Lower lobe of right lung (tissue), 2 donors: ENCODE measurements at regions not wholly inside any gene's neighbourhood (a gene's known extent, or its start where the extent isn't known, plus 50 kb on each side); places are given as distances from the start of the nearest gene placed in this dataset.

Experiments used
- ATAC-seq, 2 donors: fragments of 200-7000 bp; cut with Tn5 transposase; one replicate each; pipeline ENCODE4 v1.9.1; 2020 to 2022; ENCODE audit warnings: mild to moderate bottlenecking in 2 of 2, moderate library complexity in 2 of 2
- DNase-seq: peaks from one replicate; pipeline ENCODE4 v3.0.0-alpha.2; 2020
- H3K27ac ChIP-seq: fragments of 200-600 bp; one replicate; pipeline ENCODE4 v1.8.0; 2022
- H3K27me3 ChIP-seq: fragments of 200-600 bp; one replicate; pipeline ENCODE4 v1.8.0; 2022; ENCODE audit warnings: low read depth
- H3K36me3 ChIP-seq: fragments of 200-600 bp; one replicate; pipeline ENCODE4 v1.8.0; 2022; ENCODE audit warnings: mild to moderate bottlenecking
- H3K4me1 ChIP-seq: fragments of 200-600 bp; one replicate; pipeline ENCODE4 v1.8.0; 2022
- H3K4me3 ChIP-seq: fragments of 200-600 bp; one replicate; pipeline ENCODE4 v1.8.0; 2022; ENCODE audit warnings: mild to moderate bottlenecking
- H3K9me3 ChIP-seq: fragments of 200-600 bp; one replicate; pipeline ENCODE4 v1.8.0; 2022
- CTCF ChIP-seq: fragments of 200-600 bp; IDR thresholded peaks from one replicate; pipeline ENCODE4 v1.8.0; 2022; ENCODE audit warnings: antibody characterized with exemption, mild to moderate bottlenecking
- intact Hi-C: fragments of 100-400 bp; cut with DNase I; formaldehyde crosslinking; loops from one replicate; pipeline ENCODE4 v1.11.0; 2022
- donor health status: DM: no; HTN: yes; CAD: no; lungs with severe emphysema.

GRCh38 chr9:85416715-85417114 lies 325.0 kb downstream of the AGTPBP1 start:
- intact Hi-C loops, result no loop called here
- H3K4me1 ChIP-seq, result no peaks in the 10 kb centered on the region
- no peak overlapping the region for H3K27ac ChIP-seq
- no peaks in the 10 kb centered on the region for H3K36me3 ChIP-seq
- ATAC-seq, result no peak
- peaks cover 2% of the 10 kb centered on the region for H3K27me3 ChIP-seq
- no peaks in the 10 kb centered on the region for H3K9me3 ChIP-seq
- H3K4me3 ChIP-seq, result no peak overlapping the region
- no peak for TF ChIP-seq CTCF
- DNase-seq, result no peak

DNA sequence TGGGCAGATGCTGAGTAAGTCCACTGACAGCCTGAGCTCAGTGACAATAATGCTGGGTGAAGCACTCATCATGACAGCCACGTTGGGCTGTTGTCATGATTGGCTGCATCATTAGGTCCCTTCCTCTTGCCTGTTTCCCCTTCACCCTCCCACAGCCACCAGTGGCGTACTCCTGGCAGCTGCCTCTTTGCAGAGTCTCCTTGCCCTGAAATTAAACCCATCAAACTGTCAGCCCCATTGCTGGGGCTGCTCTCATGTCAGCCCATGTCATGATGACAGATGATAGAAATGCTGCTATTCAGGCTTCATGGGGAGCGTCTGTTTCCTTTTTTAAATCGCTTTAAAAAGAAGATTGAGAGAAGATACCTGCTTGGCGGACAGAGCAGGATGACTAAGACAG lies 327.4 kb downstream of the AGTPBP1 start:
- no peak for DNase-seq
- no peak for TF ChIP-seq CTCF

GRCh38 chr9:85408494-85408893 lies 333.3 kb downstream of the AGTPBP1 start:
- ATAC-seq, result no peak
- Histone ChIP-seq H3K36me3 (no peaks in the 10 kb centered on the region), H3K9me3 (no peaks in the 10 kb centered on the region), H3K4me3 (no peak overlapping the region), H3K4me1 (no peaks in the 10 kb centered on the region), H3K27me3 (no peaks in the 10 kb centered on the region), H3K27ac (no peak overlapping the region)
- TF ChIP-seq CTCF, result no peak
- intact Hi-C loops, result no loop called here
- no peak for DNase-seq

More for the DNA sequence above, 327.4 kb downstream of the AGTPBP1 start:
- Histone ChIP-seq H3K36me3 (no peaks in the 10 kb centered on the region), H3K27me3 (peaks cover 2% of the 10 kb centered on the region), H3K4me1 (no peaks in the 10 kb centered on the region), H3K9me3 (no peaks in the 10 kb centered on the region), H3K27ac (no peak overlapping the region), H3K4me3 (no peak overlapping the region)
- no peak for ATAC-seq
- intact Hi-C loops, result no loop called here

DNA sequence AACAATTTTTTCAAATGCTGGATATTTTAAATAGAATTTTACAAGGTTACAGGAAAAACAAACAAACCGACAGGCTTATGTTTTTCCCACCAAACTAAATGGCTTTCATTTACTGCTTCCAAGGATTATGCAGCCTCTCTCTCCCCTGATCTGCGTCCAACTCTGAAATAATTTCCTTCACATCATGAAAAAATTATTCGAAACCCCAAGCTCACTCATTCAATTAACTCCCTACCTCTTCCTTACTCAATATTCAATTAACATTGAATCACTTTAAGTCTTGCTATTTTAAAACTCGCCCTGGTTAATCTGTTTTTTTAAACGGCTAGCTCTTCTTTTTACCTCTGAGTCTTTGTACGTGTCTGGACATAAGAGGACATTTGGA lies 336.2 kb downstream of the AGTPBP1 start:
- Histone ChIP-seq H3K9me3 (no peaks in the 10 kb centered on the region), H3K27me3 (no peaks in the 10 kb centered on the region), H3K27ac (no peak overlapping the region), H3K36me3 (no peaks in the 10 kb centered on the region), H3K4me3 (no peak overlapping the region), H3K4me1 (no peaks in the 10 kb centered on the region)
- TF ChIP-seq CTCF, result no peak
- no peak for DNase-seq
- intact Hi-C loops, result no loop called here
- ATAC-seq, result no peak

GRCh38 chr9:85404911-85405565 lies 336.7 kb downstream of the AGTPBP1 start:
- no peak for TF ChIP-seq CTCF
- Histone ChIP-seq H3K27me3 (no peaks in the 10 kb centered on the region), H3K4me1 (no peaks in the 10 kb centered on the region), H3K4me3 (no peak overlapping the region), H3K9me3 (no peaks in the 10 kb centered on the region), H3K36me3 (no peaks in the 10 kb centered on the region), H3K27ac (no peak overlapping the region)
- intact Hi-C loops, result no loop called here
- no peak for ATAC-seq
- no peak for DNase-seq
